ENCODE measurements at regions not wholly inside any gene's neighbourhood (a gene's known extent, or its start where the extent isn't known, plus 50 kb on each side); places are given as distances from the start of the nearest gene placed in this dataset.

GRCh38 chr2:7194950-7195349 lies 277.7 kb downstream of the RNF144A start:
- TF ChIP-seq POLR2AphosphoS5 (IDR thresholded peaks at IDR 0.05) (no peak), CTCF (IDR thresholded peaks at IDR 0.05) (no peak), EP300 (IDR thresholded peaks at IDR 0.05) (no peak)

All from esophagus muscularis mucosa (tissue), 4 donors.